GM23248 (cell line): ENCODE measurements at regions not wholly inside any gene's neighbourhood (a gene's known extent, or its start where the extent isn't known, plus 50 kb on each side); places are given as distances from the start of the nearest gene placed in this dataset.

Source experiments
- EZH2 ChIP-seq: fragments of 200-600 bp; sonication (generic); IDR thresholded peaks from 2 replicates; pipeline ENCODE4 v1.6.1; 2018; ENCODE audit warnings: antibody characterized with exemption, mild to moderate bottlenecking; ENCODE audit not compliant: insufficient read depth, poor library complexity, severe bottlenecking
- EZH2phosphoT487 ChIP-seq: fragments of 200-600 bp; sonication (generic); IDR thresholded peaks from 2 replicates; pipeline ENCODE4 v1.6.1; 2018; ENCODE audit warnings: antibody characterized with exemption, moderate library complexity, mild to moderate bottlenecking, low read depth; ENCODE audit not compliant: insufficient read depth

- TF ChIP-seq EZH2: no peak
- TF ChIP-seq EZH2phosphoT487: no peak
Measured at GRCh38 chr6:27679964-27680694, 207.2 kb upstream of the ZNF184 start.
